Urinary bladder (tissue), 3 donors: ENCODE measurements at regions not wholly inside any gene's neighbourhood (a gene's known extent, or its start where the extent isn't known, plus 50 kb on each side); places are given as distances from the start of the nearest gene placed in this dataset.

Experiments
- DNase-seq: peaks from one replicate; pipeline ENCODE4 v3.0.0-alpha.2; 2015; ENCODE audit errors: extremely low spot score
- H3K27ac ChIP-seq: one replicate; pipeline ENCODE4 v1.5.1; 2013; ENCODE audit warnings: low read depth, mild to moderate bottlenecking, moderate library complexity
- H3K36me3 ChIP-seq: one replicate; pipeline ENCODE4 v1.6.1; 2013; ENCODE audit warnings: mild to moderate bottlenecking, moderate library complexity; ENCODE audit not compliant: insufficient read depth
- H3K4me1 ChIP-seq: one replicate; pipeline ENCODE4 v1.6.1; 2013; ENCODE audit warnings: mild to moderate bottlenecking, moderate library complexity; ENCODE audit not compliant: insufficient read depth
- H3K4me3 ChIP-seq: one replicate; pipeline ENCODE4 v1.5.1; 2013; ENCODE audit warnings: low read depth, low read length
- WGBS: extraction: QIAGEN DNeasy Blood & Tissue Kit; methylation state at CpG from one replicate; pipeline ENCODE4 v1.1.7; 2013; 5-methylcytosine and 5-hydroxymethylcytosine counted together
- donor health status: healthy with polysubstance abuse.
- donor health status: healthy.

DNA sequence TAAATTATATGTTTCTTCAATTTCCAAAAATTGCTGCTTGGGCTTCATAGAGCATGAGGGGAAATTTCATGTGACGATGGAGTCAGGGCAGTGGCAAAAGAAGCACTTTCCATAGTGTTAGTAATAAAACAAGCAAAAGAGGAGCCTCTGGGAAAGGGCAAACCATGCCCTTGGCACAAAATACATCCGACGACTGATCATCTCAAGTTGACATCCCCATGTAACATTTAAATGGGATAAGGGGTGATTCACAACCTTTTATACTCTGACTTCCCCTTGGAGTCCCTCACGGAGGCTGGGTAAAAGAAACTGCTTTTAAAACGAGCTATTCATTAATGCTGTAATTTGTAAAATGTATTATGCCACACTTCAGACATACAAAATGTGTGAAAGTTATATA is 161.4 kb upstream of the DMRT1 start:
- no peaks in the 10 kb centered on the region for H3K36me3 ChIP-seq
- peaks cover 1% of the 10 kb centered on the region for H3K4me1 ChIP-seq
- no peak overlapping the region for H3K4me3 ChIP-seq
- no peak for DNase-seq
- 82% methylated on average over 5 of the region's 5 CpGs for WGBS
- no peak overlapping the region for H3K27ac ChIP-seq

DNA sequence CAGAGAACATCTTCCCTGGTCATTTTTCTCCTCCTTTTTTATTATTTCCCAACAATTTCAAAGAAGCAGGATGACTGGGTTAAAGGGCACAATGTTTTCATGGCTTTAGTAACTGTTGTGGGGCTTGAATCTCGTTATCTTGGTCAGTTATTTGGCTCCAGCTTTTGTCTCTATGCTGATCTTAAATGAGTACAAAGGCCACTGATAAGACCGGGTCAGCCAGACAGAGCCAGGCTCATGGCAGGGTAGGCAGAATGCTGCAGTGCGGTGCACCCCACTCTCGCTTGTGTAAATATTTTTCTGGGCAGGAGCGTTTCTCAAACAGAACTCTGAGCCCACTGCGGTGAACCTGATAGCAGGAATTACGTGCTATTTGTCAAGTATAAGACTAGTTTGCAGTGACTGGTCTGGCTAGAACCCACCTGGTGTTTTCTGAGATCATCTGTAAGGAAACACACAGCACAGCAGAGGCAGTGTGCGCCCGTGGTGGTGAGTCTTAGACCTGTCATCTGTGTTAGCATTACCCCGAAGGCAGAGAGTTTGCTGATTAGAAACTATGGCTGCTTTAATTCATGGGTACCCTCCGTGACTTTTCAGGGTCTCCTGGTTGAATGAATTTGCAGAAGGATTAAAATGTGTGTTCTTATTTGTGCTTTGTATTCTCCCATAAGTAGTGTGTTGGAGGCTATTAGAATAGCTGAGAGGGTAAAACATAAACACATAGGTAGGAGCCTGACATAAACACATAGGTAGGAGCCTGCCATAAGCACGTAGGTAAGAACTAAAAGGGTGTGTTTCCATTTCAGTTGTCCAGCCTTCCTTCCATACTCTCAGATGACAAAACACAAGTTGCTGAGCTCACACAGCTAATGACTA is 158.6 kb upstream of the DMRT1 start:
- Histone ChIP-seq H3K4me3 (no peak overlapping the region), H3K4me1 (no peaks in the 10 kb centered on the region), H3K36me3 (no peaks in the 10 kb centered on the region), H3K27ac (peak overlapping the region; percentile 62)
- DNase-seq = no peak
- 42% methylated on average over 12 of the region's 12 CpGs for WGBS

DNA sequence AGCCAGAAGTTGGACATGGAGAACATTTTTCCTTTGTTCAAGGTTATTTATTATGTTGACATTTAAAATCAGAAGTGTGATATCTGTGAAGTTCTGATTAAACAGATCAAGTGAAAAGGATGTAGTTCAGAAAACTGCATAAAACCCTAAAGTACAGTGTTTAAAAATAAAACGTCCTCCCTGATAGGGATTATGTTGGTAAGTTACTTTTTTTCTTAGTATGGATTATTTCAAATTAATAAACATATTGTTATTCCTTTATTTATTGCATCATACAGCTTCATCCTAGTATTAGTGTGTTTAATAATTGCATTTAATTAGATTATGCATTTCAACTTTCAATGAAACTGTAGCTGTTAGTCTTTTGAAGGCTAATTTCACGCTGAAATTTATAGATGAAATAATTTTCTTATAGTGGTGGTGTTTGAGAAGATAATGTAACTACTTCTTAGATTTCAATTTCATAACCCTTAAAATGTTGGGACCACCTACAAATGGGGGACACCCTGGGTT is 157.9 kb upstream of the DMRT1 start:
- 41% methylated on average over 2 of the region's 2 CpGs for WGBS
- no peak for DNase-seq
- no peak overlapping the region for H3K27ac ChIP-seq
- H3K4me1 ChIP-seq = no peaks in the 10 kb centered on the region
- no peak overlapping the region for H3K4me3 ChIP-seq
- H3K36me3 ChIP-seq = no peaks in the 10 kb centered on the region

DNA sequence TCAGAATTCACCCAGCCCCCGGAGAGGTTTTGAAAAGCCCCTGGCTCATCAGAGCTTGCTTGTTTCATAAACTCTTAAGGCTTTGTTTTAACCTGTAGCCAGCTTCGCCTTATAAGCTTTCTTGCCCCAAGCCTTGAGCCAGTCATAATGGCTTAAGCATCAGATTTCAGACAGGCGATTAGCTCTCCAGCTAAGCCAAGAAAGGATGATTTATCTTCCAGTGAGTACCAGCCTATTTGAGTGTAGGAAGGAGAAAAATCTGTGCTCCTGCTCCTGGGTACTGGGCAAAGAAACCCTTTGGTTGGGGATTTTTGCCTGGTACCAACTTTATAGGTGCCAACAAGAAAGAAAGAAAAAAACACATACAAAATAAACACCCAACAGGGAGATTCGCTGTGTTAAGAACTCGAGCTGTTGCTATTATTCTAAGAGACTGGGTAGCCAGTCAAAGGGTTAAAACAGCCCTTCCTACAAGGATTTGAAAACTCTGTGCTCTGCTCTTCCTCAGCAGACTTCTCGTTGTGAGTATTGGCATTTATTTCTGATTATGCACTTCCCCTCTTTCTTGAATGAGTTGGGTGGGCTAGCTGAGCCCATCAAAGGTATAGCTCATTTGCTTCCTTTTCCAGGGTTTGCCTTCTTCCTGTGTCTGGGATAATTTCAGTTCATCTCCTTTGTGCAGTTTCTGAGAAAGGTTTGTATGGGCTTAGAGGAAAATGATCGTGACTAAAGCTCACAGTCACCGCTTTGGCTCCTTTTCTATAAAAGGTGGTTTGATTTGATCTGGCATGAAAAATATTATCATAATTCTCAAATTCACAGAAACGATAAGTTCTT is 157.2 kb upstream of the DMRT1 start:
- WGBS = 15% methylated on average over 9 of the region's 9 CpGs
- Histone ChIP-seq H3K36me3 (no peaks in the 10 kb centered on the region), H3K4me1 (no peaks in the 10 kb centered on the region), H3K27ac (peak overlapping the region; percentile 55), H3K4me3 (peak overlapping the region; percentile 7)
- DNase-seq = no peak

DNA sequence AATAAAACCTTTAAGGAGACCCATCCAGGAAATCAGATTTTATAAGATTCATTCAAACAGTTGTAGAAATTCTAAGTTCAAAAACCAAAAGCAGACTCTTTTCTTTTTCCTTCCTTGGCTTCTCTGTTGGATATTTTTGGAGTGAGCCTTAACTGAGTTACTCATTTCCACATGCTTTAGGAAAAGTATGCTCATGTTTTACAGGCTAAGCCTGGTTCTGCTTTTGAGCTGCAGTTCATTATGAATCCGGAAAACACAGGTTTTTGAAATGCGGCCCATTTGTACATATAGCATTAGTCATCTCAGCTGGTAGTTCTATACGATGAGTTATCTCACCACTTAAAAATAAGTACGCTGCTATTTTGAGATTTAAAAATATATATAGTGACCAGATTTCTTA is 156.6 kb upstream of the DMRT1 start:
- no peaks in the 10 kb centered on the region for H3K4me1 ChIP-seq
- no peak for DNase-seq
- H3K27ac ChIP-seq = peak overlapping the region; percentile 80
- 13% methylated on average over 4 of the region's 4 CpGs for WGBS
- H3K4me3 ChIP-seq = no peak overlapping the region
- H3K36me3 ChIP-seq = no peaks in the 10 kb centered on the region

DNA sequence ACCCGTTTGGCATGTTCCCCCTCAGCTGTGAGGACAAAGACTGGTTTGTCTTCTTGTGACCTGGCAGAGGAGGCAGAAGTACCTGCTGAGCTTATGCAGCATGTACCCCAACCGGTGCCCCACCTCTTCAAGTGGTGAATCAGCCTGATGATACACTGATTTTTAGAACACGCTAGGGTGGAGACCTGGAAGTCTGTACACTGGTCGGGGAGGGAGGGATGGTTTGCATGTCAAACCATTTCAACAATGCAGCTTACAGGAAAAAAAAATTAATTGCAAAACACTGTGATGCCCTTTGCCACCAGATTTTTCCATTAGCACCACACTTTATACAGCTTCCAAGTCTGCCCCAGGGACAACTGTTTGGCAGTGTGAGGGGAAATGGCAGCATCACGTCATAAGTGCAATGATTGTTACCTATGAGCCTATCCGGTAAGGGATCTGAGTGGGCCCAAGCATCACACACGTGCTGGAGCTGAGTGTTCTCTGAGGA is 155.1 kb upstream of the DMRT1 start:
- no peak for DNase-seq
- H3K4me1 ChIP-seq = no peaks in the 10 kb centered on the region
- WGBS = 56% methylated on average over 7 of the region's 7 CpGs
- H3K27ac ChIP-seq = peak overlapping the region; percentile 76
- H3K36me3 ChIP-seq = no peaks in the 10 kb centered on the region
- no peak overlapping the region for H3K4me3 ChIP-seq

DNA sequence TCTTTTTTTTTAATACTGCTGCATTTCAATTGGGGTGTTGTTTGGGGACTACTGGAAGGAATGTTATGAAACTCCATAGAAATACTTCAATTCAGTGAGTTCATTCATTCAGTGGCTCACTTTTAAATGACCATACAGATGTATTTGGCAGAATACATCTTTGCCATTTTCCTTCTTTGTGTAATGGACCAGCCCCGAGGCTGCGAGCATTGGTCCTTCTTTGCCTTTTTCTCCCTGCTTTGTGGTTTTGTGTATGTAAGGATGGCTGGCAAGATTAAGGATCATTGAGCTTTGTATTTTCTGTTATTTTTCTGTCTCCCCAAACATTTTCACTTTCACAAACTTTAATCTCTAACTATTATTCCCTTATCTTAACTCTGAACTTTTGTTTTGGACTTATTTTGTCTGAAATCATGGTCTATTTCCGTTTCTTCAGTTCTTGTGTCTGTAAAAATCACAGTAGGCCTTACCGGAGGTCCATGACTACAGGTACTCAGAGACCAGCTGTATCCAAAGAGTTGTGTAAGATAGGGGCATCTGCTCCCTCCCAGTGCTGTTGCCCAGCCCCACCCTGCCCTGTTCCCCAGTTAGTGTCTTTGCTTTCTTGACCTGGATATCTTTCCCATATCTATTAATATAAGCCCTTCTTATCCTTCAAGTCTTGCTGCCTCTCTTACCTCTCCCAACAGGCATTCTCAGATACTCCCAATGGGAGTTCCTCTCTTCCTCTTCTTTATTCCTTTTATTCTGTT is 154.3 kb upstream of the DMRT1 start:
- DNase-seq = no peak
- Histone ChIP-seq H3K36me3 (no peaks in the 10 kb centered on the region), H3K4me1 (no peaks in the 10 kb centered on the region), H3K4me3 (no peak overlapping the region), H3K27ac (no peak overlapping the region)
- WGBS = 93% methylated on average over 4 of the region's 4 CpGs

DNA sequence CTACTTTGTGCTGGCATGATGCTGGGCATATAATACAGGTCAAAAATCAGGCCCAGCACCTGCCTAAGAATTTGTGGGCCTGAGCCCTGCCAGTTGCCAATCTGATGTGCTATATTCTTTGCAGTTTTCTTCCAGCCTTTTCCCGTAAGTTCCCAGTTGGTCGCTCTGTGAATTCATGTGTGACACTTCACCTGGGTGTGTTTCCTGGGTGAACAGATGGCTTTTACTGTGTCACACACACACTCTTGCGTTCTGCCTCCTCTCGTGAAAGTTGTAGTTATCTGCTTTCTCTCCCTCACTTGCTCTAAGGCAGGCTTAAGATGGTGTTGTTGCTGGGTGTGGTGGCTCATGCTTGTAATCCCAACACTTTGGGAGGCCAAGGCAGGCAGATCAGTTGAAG is 153.5 kb upstream of the DMRT1 start:
- Histone ChIP-seq H3K27ac (no peak overlapping the region), H3K4me1 (no peaks in the 10 kb centered on the region), H3K36me3 (no peaks in the 10 kb centered on the region), H3K4me3 (no peak overlapping the region)
- 87% methylated on average over 4 of the region's 4 CpGs for WGBS
- no peak for DNase-seq

DNA sequence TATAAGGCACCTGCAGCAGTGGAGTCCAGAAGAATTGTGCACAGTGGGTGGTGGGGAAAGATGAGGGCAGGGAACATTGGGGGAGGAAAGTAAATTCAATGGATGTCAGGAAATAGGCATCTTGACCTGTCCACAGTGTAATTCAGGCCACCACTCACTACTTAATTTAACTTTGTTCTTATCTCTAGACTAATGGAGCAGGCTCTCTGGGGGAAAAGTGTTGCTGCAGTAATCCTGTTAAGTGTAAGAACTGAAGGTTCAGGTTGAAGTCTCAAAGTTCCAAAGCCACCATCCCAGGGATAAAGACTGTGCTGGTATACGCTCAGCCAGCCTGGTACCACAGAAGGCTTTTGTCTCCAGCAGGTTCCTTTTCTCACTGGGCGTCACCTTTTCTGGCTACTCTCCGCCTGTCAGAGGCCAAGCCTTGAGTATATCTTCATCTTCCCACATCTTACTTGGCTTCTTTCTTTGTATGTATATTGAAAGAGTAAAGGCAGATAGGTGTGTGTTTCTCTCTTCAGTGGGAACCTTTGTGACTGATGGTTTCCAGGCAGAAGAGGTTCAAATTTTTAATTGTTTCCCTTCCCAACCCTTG is 150.9 kb upstream of the DMRT1 start:
- WGBS = 92% methylated on average over 3 of the region's 3 CpGs
- no peaks in the 10 kb centered on the region for H3K36me3 ChIP-seq
- H3K4me1 ChIP-seq = no peaks in the 10 kb centered on the region
- DNase-seq = no peak
- no peak overlapping the region for H3K4me3 ChIP-seq
- H3K27ac ChIP-seq = peak overlapping the region; percentile 28

DNA sequence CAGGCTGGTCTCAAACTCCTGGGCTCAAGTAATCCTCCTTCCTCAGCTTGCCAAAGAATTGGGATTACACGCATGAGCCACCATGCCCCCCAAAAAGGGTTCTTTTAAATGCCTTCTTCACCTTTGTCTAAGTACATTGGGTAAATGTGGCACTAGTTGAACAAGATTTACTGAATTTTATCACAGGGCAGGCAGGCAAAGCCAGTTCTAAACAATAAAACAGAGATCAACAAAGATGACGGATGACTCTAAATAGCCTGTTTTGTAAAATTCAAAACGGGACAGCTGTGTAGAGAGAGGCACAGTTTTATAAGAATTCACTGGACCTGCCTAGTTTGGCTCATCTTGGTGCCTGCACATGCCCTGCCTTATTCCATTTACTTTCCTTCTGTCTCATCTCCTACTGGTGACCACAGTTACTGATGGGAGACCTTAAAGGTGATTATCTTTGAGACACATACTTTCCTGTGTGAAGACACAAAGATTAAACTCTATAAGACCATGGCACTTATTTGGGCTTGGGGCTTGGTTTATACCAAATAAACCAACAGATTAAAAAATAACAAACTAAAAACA is 149.6 kb upstream of the DMRT1 start:
- 33% methylated on average over 3 of the region's 3 CpGs for WGBS
- Histone ChIP-seq H3K4me1 (no peaks in the 10 kb centered on the region), H3K4me3 (no peak overlapping the region), H3K27ac (peak overlapping the region; percentile 46), H3K36me3 (no peaks in the 10 kb centered on the region)
- DNase-seq = no peak

DNA sequence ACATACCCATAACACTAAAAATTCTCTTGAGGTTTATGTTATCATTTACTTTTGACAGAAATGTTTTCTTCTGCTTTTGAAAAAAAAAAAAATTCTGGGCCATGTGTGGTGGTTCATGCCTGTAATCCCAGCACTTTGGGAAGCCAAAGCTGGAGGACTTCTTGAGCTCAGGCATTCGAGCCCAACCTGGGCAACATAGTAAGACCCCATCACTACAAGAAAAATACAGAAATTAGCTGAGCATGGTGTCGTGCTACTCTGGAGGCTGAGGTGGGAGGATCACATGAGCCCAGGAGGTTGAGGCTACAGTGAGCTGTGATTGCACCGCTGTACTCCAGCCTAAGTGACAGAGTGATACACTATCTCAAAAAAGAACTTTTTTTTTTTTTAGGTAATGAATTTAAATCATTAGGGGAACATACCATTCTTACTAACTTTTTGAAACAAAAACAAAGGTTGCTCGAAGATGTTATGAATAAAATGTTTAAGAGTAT is 148.8 kb upstream of the DMRT1 start:
- peak overlapping the region; percentile 71 for H3K27ac ChIP-seq
- H3K36me3 ChIP-seq = no peaks in the 10 kb centered on the region
- 63% methylated on average over 4 of the region's 4 CpGs for WGBS
- H3K4me1 ChIP-seq = no peaks in the 10 kb centered on the region
- DNase-seq = no peak
- no peak overlapping the region for H3K4me3 ChIP-seq

DNA sequence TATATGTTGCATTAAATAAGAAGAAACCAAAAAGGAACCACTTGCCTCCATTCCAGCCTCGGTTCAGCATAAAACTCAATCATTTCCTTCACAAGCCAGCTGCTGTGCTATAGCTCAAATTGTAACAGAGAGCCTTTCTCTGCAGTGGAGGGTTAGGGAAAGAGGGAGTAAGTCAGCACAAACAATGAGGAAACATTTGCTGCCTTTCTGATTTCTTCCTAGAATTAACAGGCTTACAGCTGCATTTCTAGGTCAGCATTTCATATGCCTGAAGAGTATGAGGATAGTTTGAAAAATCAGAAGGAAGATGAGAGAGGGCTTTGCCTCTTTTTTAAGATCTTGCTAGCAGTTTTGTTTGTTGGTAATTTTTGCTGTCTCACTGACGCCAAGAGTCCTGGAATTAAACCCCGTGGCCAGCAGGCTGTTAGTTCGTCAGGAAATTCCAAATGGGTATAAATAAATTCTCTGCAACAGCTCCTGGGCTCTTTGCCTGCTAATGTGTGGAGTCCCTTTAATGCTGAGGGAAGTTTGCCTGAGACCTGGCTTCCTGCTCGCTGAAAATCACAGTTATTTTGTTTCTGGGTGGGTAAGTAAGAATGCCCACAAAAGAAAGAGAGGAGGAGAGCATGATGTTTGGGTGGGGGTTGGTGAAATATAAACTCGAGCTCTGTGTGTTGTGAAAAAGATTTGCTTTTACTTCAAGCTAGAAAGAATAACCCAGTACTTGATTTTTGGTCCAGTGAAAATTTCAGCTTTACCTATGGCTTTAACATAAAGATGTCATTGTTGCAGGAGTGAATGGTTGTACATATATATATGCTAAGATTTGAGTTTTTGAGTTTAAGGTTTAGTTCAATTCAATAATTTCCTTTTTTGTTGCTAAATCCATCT is 148.1 kb upstream of the DMRT1 start:
- no peaks in the 10 kb centered on the region for H3K36me3 ChIP-seq
- under 1% methylated on average over 6 of the region's 6 CpGs for WGBS
- no peak overlapping the region for H3K4me3 ChIP-seq
- peak overlapping the region; percentile 68 for H3K27ac ChIP-seq
- peak; percentile 71 for DNase-seq
- H3K4me1 ChIP-seq = no peaks in the 10 kb centered on the region
